HG02610 (cell line): ENCODE measurements at regions not wholly inside any gene's neighbourhood (a gene's known extent, or its start where the extent isn't known, plus 50 kb on each side); places are given as distances from the start of the nearest gene placed in this dataset.
A peak's percentile ranks its signal among the peaks of the same experiment; 100 is the strongest.
"Not testable (repeated sequence)": the region's sequence is repeated elsewhere in the genome, so short reads cannot be mapped to it uniquely, and the experiment has no call there.

ENCODE experiments used
- ATAC-seq: cut with Tn5 transposase; IDR thresholded peaks from one replicate; pipeline ENCODE4 v1.9.1; 2021; ENCODE audit warnings: mild to moderate bottlenecking, moderate library complexity; ENCODE audit not compliant: unreplicated experiment

DNA sequence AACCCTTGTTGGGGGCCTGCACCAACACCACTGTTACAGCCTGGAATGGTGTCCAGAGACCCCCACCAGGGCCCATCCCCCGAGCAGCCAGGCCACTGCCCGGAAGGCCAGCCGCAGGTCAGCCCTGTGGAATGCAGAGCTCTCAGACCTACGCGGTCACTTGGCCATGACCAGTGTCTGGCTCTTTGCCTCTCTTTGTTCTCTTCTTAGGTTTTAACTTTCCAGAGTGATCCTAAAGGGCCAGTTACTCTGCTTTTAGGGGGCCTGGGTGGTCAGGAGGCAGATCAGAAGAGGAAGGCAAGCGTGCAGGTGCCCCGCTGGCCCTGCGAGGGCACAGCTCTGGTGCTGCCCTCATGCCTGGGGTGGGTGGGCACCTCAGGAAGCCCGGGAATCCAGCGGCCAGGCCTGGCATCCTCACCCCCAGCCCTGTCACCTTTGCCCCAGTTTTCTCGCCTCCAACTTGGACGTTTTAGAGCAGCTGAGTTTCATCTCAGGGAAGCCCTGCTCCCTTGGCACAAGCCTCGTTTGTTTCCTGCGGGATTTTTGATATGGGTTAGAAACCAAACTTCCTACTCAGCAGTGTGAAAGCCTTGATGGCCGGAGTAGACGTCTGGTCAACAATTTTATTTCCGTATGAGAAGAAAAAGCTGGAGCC lies 62.5 kb upstream of the CHST15 start:
- no peak for ATAC-seq

DNA sequence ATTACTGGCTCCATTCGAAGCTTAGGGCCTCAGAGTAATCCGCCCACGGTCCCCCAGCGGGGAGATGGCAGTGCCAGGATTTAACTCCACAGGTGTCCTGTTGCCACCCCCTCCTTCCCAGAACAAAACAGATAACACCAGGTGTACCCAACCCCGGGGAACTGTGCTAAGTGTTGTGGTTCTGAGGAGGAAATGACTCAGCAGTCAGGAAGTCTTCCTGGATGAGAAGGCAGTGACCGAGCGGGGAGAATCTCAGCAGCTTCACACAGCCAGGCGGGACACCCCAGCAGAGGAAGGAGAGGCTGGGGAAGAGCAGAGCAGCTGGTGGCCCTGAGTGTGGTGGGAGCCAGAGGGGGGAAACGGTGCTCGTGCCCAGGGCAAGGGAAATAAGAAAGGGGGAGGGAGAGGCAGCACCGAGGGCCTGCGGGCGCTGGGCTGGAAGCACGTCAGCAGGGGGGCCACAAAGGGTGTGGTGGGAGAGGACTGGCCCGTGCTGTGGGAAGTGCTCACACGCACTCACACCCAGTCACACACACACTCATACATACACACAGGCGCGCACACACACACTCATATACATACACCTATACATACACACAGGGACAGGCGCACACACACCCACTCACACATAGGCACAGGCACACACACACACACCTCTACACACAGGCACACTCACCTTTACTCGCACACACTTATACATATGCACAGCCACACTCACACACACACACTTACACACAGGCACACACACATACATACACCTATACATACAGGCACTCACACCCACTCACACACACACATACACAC lies 59.8 kb upstream of the CHST15 start:
- peak; percentile 78 for ATAC-seq

DNA sequence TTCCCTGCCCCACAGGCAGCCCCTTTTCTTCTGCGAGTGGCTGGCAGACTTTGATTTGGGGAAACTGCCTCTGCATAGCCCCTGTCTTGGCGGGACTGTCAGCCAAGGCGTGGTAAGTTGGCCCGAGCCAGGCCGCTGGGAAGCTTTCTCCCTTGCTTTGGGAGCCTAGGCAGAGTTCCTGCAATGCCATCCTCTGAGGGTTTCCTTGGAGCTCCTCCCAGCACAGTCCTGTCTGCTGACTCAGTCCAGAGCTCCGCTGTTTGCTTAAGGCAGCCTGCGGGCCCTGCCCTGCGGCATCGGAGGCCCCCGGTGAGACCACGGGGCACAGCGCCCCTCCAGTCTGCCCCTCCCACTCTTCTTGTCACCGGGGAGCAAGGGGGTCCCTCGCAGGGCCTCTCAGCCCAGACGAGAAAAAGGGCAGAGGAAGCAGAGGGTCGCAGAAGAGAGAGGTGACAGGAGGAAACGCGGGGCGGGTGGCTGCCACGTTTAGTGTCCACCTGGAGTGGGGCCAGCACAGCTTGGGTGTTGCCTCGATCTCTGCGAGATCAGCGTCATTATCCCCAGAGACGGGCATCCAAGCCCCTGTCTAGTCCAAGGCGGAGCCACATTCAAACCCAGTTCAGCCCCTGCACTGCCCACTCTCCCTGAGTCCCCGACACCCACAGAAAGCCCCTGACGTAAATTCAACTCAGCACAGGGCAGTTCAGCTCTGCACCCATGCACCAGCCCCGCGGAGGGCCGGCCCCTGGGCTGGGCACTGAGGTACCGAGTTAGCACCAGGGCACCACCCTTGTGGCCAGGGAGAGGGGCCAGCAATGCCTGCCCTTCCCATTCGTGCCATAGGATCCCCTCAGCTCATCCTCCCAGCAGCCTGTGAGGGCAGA lies 59.0 kb upstream of the CHST15 start:
- ATAC-seq: no peak

DNA sequence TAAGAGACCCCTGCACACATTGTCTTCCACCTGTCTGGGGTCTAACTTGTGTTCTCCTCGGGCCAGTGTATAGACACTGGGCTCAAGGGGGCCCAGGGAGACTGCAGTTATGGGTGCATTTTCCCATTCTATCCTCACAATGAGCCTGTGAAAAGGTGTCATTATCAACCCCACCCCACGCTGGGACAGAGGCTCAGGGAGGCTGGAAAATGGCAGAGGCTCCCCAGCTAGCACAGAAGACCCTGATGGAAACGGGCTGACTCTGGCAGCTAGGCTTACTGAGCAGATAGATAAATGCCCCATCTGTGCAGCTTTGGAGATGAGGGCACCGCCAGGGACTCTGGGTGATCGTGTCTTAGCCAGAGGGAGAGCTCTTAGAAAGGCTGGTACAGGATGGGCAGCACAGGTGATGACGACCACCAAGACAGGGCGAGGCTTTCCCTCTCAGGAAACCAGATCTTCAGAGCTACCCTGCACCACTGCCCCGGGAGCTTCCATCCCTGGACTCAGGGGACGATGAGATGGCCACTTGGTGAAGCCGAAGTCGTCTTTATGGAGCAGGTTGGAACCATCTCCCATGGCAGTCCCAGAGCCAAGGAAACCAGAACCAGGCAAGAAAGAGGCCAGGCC lies 58.2 kb upstream of the CHST15 start:
- ATAC-seq: no peak

DNA sequence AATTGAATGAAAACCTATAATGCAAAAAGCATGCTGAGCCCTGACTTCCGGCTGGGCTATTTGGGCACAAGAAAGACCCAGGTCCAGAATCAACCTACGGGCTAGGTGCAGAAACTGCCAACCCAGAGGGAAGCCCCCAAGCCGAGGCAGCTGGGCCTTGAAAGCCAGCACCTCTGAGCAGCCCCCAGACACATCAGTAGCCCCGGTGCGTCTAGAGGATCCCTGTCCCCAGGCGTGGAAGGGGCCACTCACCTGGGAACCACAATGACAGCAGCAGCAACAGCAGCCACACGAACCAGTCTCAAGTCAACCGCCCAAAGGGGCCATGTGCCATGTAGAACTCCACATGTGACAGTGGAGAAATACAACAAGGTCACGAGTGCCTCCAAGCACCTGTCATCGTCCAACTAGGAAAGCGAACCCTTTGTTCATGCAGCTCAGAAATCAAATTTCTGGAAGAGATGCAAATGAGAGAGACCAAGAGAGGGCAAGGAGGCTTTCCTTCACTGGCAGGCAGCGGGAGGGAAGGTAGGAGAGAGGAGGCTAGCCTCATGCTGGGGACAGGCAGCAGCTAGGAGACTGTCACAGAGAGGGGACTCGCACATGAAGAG lies 57.5 kb upstream of the CHST15 start:
- no peak for ATAC-seq

DNA sequence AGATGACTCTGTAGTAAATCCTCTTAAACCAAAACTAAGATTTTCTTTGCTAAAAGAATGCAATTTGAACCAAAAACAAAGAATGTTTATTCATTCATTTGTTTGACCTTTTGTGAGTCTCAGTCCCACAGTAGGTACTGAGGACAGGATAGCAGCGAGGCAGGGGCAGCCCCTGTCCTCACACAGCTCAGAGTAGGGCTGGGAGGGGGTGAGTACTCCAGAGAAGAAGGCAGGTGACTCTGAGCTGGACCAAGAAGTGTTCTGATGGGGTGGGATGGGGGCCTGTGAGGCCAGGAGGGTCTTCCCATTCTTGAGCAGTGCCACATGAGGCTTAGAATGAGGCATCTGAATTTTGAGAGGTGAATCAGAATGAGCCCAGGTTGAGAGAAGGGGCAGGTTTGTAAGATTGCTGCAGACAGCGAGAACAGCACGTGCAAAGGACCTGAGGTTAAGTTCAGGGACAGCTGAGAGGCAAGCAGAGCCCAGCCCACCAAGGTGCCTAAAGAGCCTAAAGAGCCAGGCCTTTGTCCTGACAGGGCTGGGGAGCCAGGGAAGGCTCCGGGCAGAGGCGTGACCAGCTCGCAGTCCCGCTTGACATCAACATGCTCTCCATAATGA lies 56.9 kb upstream of the CHST15 start:
- no peak for ATAC-seq

DNA sequence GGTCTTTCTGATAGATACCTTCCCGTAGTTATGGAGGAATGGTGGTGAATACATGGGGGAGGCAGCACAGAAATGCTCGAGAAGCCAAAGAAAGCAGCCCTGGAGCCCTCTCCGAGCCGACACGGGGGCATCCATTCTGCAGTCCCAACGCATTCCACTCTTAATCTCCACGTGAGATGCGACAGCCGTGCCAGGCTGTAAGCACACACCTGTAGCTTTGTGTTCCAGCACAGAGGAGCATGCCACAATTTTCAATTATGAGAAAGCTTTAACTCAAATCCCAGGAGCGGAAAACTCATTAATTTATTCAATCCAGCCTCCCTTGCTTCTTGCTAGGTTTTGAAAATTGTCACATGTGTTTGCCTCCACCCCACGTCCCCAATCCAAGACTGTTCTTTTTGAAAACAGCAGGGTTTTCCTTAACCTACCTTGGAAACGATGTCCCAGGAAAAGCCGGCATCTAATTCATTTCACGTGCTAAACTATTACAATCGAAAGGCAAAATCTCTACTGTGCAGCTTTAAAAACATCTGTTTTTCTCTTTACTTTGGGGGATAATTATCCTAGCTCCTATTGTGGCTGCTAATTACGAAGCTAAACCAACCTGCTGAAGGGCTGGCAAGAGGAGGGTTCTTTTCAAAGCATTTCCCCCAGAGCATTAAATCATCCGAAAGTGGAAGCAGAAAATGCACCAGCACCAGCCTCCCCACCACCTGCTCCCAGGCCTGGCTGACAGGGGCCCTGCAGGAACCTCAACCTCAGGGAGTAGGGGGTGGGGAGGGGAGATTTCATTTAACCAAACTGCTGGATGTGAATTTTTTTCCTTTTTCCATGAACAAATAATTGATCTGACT lies 56.0 kb upstream of the CHST15 start:
- no peak for ATAC-seq

DNA sequence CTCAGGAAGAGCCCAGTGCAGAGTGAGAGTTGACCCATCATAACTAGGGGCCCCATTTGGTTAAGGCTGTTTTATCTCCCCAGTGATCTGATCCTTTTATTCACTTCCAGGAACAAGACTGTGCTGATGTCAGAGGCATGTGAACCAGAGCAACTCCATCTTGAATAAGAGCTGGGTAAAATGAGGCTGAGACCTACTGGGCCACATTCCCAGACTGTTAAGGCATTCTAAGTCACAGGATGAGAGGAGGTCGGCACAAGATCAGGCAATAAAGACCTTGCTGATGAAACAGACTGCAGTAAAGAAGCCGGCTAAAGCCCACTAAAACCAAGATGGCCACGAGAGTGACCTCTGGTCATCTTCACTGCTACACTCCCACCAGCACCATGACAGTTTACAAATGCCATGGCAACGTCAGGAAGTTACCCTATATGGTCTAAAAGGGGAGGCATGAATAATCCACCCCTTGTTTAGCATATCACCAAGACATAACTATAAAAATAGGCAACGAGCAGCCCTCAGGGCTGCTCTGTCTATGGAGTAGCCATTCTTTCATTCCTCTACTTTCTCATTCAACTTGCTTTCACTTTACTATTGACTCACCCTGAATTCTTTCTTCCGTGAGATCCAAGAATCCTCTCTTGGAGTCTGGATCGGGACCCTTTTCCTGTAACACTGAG lies 55.3 kb upstream of the CHST15 start:
- ATAC-seq: not testable (repeated sequence)

DNA sequence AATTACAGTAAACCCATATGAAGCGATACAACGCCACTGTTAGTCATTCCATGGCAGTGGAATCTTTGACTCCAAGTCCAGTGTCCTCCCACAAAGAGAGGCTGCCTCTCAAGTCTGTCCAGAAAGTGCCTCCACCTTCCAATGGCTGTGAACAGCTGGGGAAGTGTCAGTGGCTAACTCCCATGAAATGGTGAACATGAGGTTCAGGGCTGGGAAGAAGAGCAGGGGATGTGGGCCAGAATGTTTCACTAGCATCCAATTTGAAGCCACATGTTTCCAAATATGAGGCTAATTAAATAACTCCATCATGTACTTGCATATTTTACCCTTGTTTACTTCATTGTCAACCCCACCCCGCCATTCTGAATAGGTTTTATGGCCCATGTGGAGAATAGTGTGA lies 53.1 kb upstream of the CHST15 start:
- ATAC-seq: no peak

DNA sequence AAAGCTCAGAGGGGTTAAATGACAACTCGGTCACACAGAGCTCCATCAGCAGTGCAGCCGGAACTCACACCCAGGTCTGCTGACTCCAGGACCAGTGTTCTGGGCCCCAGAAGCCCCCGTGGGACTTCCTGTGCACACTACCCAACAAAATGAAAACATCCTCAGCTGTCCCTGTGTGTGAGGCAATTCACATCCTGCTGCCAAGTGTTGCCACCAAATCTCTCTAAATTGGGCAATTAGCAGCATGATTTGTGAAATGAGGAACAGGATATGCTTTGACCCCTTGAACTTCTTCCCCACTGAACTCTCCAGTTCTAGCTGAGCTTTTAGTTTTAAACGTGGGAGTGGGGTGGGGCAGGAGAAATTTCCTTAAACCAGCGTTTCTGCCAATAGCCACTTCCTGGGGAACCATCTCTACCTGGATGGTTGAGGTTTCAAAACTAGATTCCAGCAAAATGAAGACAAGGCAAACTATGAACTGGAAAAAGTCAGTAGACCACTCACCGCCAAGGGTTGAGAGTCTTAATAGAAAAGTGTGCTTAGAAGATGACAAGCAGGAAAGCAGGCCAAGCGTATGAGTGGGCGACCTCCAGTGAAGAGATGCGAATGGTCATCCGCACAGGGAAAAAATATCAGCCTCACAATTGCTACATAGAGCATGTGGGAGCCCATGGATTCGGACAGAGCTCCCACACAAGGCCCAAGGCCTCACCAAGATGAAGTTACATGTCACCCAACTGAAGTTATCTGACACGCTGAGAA lies 51.9 kb upstream of the CHST15 start:
- no peak for ATAC-seq

DNA sequence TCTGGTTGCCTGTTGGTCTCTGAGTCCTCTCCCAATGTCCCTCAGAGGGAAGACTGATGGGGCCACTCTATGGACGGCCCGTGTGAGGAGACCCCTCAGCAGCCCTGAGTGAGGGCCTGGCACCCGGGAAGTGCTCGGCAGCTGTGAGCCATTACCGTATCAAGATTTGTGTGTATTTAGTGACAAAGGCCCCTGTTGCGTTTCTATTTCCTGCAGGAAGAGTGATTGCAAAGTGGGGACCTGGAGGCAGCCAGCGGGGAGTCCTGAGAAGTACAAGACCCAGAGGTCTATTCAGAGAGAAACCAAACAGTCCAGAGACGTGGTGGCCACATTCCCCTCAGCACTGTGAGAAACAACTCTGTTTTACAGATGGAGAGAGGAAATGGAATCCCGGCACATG lies 51.1 kb upstream of the CHST15 start:
- ATAC-seq: no peak

DNA sequence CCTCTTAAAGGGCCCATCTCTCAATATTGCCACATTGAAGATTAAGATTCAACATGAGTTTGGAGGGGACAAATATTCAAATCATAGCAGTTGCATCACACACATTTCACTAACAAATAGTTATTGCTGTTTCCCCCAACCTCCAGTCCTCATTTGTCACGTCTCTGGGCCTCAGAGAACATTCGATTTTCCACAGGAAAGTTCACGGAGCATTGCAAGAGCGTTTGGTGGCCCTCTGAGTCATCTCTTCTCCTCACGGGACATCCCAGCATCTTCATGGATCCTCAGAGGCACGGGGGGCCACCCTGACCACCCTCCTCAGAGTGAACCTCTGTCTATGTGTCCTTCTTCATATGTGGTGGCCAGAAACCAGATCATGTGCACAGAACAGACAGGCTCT lies 50.3 kb upstream of the CHST15 start:
- ATAC-seq: no peak
